ENCODE measurements at regions not wholly inside any gene's neighbourhood (a gene's known extent, or its start where the extent isn't known, plus 50 kb on each side); places are given as distances from the start of the nearest gene placed in this dataset.

GRCh38 chr3:41060106-41060505 lies 139.2 kb upstream of the CTNNB1 start:
- WGBS (ENCODE audit: extremely low coverage, insufficient read length, low lambda C conversion rate): no CpG with 5 or more reads among the region's 2 CpGs
- Histone ChIP-seq H3K27me3 (ENCODE audit: insufficient read depth, low read length) (no peaks in the 10 kb centered on the region), H2BK15ac (ENCODE audit: low read depth, low read length) (no peak overlapping the region)

More at GRCh38 chr3:41060106-41060505, 139.2 kb upstream of the CTNNB1 start:
- H3K23me2 ChIP-seq (ENCODE audit: insufficient read length, low read depth, low read length, poor library complexity, severe bottlenecking): no peaks in the 10 kb centered on the region
- H3K4me3 Mint-ChIP-seq: no peak overlapping the region
- H4K91ac ChIP-seq (ENCODE audit: insufficient read length, low read depth, low read length): no peak overlapping the region
- no peaks in the 10 kb centered on the region for H3K9me3 Mint-ChIP-seq
- no peak overlapping the region for H3K4me2 ChIP-seq (ENCODE audit: insufficient read depth, insufficient read length, low read length)
- no peak overlapping the region for H2AK5ac ChIP-seq (ENCODE audit: insufficient read length, low read length)
- H3K18ac ChIP-seq (ENCODE audit: insufficient read length, low read depth, low read length): no peak overlapping the region
- no peak overlapping the region for H2BK20ac ChIP-seq (ENCODE audit: low read depth, low read length, poor library complexity, severe bottlenecking)
- no peak overlapping the region for H3K56ac ChIP-seq (ENCODE audit: insufficient read length, low read depth, low read length)
- H4K8ac ChIP-seq (replicated peaks; ENCODE audit: insufficient read length, low read depth, low read length): no peak overlapping the region
- no peaks in the 10 kb centered on the region for H3K79me1 ChIP-seq (ENCODE audit: insufficient read depth, low read depth, low read length, poor library complexity, severe bottlenecking)
- TF ChIP-seq CTCF (conservative IDR thresholded peaks at IDR 0.05): no peak
- H3K14ac ChIP-seq (ENCODE audit: insufficient read depth, low read length): no peak overlapping the region
- no peaks in the 10 kb centered on the region for H4K20me1 ChIP-seq (ENCODE audit: control insufficient read depth, insufficient read depth, insufficient read length)
- H3K9ac ChIP-seq (ENCODE audit: extremely low read depth, insufficient read length, low read length): no peak overlapping the region
- H3K27ac ChIP-seq (ENCODE audit: insufficient read length, low read depth, low read length): no peak overlapping the region
- H2BK5ac ChIP-seq (ENCODE audit: insufficient read length, low read length): no peak overlapping the region
- H4K5ac ChIP-seq (ENCODE audit: insufficient read length, low read depth, low read length): no peak overlapping the region
- no peaks in the 10 kb centered on the region for H3K27me3 Mint-ChIP-seq (ENCODE audit: low read depth)
- DNase-seq: no peak
- no peak overlapping the region for H3K4ac ChIP-seq (ENCODE audit: low read depth, low read length)
- H3T11ph ChIP-seq (ENCODE audit: low read length): no peak overlapping the region
- H3K79me2 ChIP-seq (ENCODE audit: insufficient read depth, low read length): no peaks in the 10 kb centered on the region
- no peaks in the 10 kb centered on the region for H3K9me3 ChIP-seq (ENCODE audit: control insufficient read depth, low read depth, low read length)
- no peak overlapping the region for H2BK12ac ChIP-seq (ENCODE audit: insufficient read length, low read depth, low read length)
- no peak overlapping the region for H2BK120ac ChIP-seq (ENCODE audit: low read depth, low read length, poor library complexity, severe bottlenecking)
- H3K27ac Mint-ChIP-seq: no peak overlapping the region
- H3K4me1 ChIP-seq (ENCODE audit: insufficient read depth, low read length): no peaks in the 10 kb centered on the region
- no peak overlapping the region for H3K23ac ChIP-seq (ENCODE audit: insufficient read length, low read depth, low read length)
- H3K36me3 Mint-ChIP-seq (ENCODE audit: insufficient read depth in 1 of 3, low read depth in 3 of 3): no peaks in the 10 kb centered on the region
- no peak overlapping the region for H2AFZ ChIP-seq (ENCODE audit: low read length)
- no peaks in the 10 kb centered on the region; a peak in 1 of 4 replicates for H3K4me1 Mint-ChIP-seq

All from H9 (cell line).